H1 (cell line): ENCODE measurements at regions not wholly inside any gene's neighbourhood (a gene's known extent, or its start where the extent isn't known, plus 50 kb on each side); places are given as distances from the start of the nearest gene placed in this dataset.

Experiments used
- CEBPB ChIP-seq: IDR thresholded peaks from 2 replicates; pipeline ENCODE4 v1.6.1; 2012; ENCODE audit warnings: low read depth, low read length
- CHD2 ChIP-seq: IDR thresholded peaks from 2 replicates; pipeline ENCODE4 v1.6.1; 2012; ENCODE audit warnings: low read length, improper control_type of control experiment
- CREB1 ChIP-seq: IDR thresholded peaks from 2 replicates; pipeline ENCODE4 v1.6.1; 2012; ENCODE audit warnings: inconsistent platforms
- CTCF ChIP-seq, 3 experiments: IDR thresholded peaks; 1 replicate in 2 of 3; 2 replicates in 1 of 3; pipeline versions ENCODE4 v1.5.1 to v1.6.1; 2011; ENCODE audit warnings: low read length in 3 of 3, mild to moderate bottlenecking in 3 of 3, inconsistent platforms in 2 of 3, low read depth in 1 of 3, moderate library complexity in 1 of 3; ENCODE audit not compliant: insufficient read depth in 1 of 3; ENCODE audit errors: control extremely low read depth in 1 of 3
- MAFK ChIP-seq: IDR thresholded peaks from 2 replicates; pipeline ENCODE4 v1.6.1; 2012; ENCODE audit warnings: low read depth, mild to moderate bottlenecking, improper control_type of control experiment, low read length
- POLR2A ChIP-seq, 2 experiments: IDR thresholded peaks; 1 replicate in 1 of 2; 2 replicates in 1 of 2; pipeline ENCODE4 v1.6.1; 2011; ENCODE audit warnings: low read depth in 2 of 2, low read length in 2 of 2, mild to moderate bottlenecking in 2 of 2; ENCODE audit errors: control extremely low read depth in 1 of 2
- POLR2AphosphoS5 ChIP-seq: IDR thresholded peaks from 2 replicates; pipeline ENCODE4 v1.6.1; 2011; ENCODE audit warnings: low read depth, low read length
- RAD21 ChIP-seq, 2 experiments: IDR thresholded peaks in 1 of 2; conservative IDR thresholded peaks in 1 of 2; 2 replicates each; pipeline ENCODE4 v1.6.1; 2011; ENCODE audit warnings: low read depth in 2 of 2, low read length in 2 of 2, improper control_type of control experiment in 1 of 2, inconsistent platforms in 1 of 2, mild to moderate bottlenecking in 1 of 2, moderate library complexity in 1 of 2
- SIN3A ChIP-seq, 2 experiments: IDR thresholded peaks in 1 of 2; conservative IDR thresholded peaks in 1 of 2; 2 replicates each; pipeline ENCODE4 v1.6.1; 2011 to 2012; ENCODE audit warnings: low read length in 2 of 2, improper control_type of control experiment in 1 of 2, low read depth in 1 of 2, mild to moderate bottlenecking in 1 of 2
- SIRT6 ChIP-seq: IDR thresholded peaks from one replicate; pipeline ENCODE4 v1.7.1; 2012; ENCODE audit warnings: low read length, inconsistent platforms
- SP2 ChIP-seq: IDR thresholded peaks from 2 replicates; pipeline ENCODE4 v1.6.1; 2012; ENCODE audit warnings: mild to moderate bottlenecking, low read length, inconsistent platforms
- SRF ChIP-seq: IDR thresholded peaks from 2 replicates; pipeline ENCODE4 v1.6.1; 2011; ENCODE audit warnings: mild to moderate bottlenecking, low read depth, low read length, moderate library complexity
- TAF1 ChIP-seq: IDR thresholded peaks from 2 replicates; pipeline ENCODE4 v1.6.1; 2011; ENCODE audit warnings: mild to moderate bottlenecking, low read depth, low read length
- ZNF274 ChIP-seq: IDR thresholded peaks from 2 replicates; pipeline ENCODE4 v1.7.0; 2012; ENCODE audit warnings: low read length, borderline replicate concordance; ENCODE audit errors: extremely low read depth

- no peak for TF ChIP-seq CTCF (IDR thresholded peaks at IDR 0.05; ENCODE audit: control extremely low read depth in 1 of 3, insufficient read depth in 1 of 3, low read depth in 1 of 3, low read length in 3 of 3)
- TF ChIP-seq ZNF274: no peak
- no peak for TF ChIP-seq POLR2AphosphoS5
- TF ChIP-seq SIRT6: no peak
- no peak for TF ChIP-seq CREB1
- TF ChIP-seq SRF: no peak
- no peak for TF ChIP-seq SIN3A (conservative IDR thresholded peaks at IDR 0.05 in 1 of 2, IDR thresholded peaks at IDR 0.05 in 1 of 2; ENCODE audit: low read depth in 1 of 2, low read length in 2 of 2)
- TF ChIP-seq SP2: no peak
- TF ChIP-seq RAD21 (IDR thresholded peaks at IDR 0.05 in 1 of 2, conservative IDR thresholded peaks at IDR 0.05 in 1 of 2; ENCODE audit: low read depth in 2 of 2, low read length in 2 of 2): no peak
- no peak for TF ChIP-seq CHD2
- no peak for TF ChIP-seq MAFK
- no peak for TF ChIP-seq POLR2A (IDR thresholded peaks at IDR 0.05; ENCODE audit: control extremely low read depth in 1 of 2, low read depth in 2 of 2, low read length in 2 of 2)
- TF ChIP-seq TAF1: no peak
- TF ChIP-seq CEBPB: no peak
These were observed 974.7 kb downstream of the TRAM1L1 start for GRCh38 chr4:116110713-116111112.
